Islet of Langerhans (tissue), 1 donor: ENCODE measurements at regions not wholly inside any gene's neighbourhood (a gene's known extent, or its start where the extent isn't known, plus 50 kb on each side); places are given as distances from the start of the nearest gene placed in this dataset.

Experiments used
- FAIRE-seq: peaks from one replicate; lab custom pipeline; 2011; peaks lifted over from hg19 to GRCh38; lab: Jason Lieb, UNC

DNA sequence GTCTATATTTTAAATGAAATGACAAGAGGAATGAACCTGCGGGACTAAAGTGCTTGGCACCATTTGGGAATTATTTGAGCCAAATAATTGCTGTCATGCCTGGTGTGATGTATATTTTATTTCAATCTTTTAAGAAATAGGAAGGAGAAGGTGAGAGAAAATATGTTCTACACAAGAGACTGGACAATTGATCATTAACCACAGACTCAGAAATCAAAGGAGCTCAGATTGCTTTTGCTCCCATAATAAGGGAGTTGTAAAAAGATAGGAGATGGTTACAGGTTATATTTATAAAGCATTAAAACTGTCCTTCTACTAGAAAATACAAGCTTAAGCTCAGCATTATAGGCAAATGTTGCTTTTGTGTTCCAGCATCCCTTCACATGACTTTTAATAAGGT lies 515.2 kb upstream of the SULF2 start:
- FAIRE-seq = no peak

- peak; percentile 60 for FAIRE-seq
Measured at GRCh38 chr20:48298851-48299484, 513.7 kb upstream of the SULF2 start.

GRCh38 chr20:48298433-48298832 lies 513.2 kb upstream of the SULF2 start:
- FAIRE-seq = no peak

DNA sequence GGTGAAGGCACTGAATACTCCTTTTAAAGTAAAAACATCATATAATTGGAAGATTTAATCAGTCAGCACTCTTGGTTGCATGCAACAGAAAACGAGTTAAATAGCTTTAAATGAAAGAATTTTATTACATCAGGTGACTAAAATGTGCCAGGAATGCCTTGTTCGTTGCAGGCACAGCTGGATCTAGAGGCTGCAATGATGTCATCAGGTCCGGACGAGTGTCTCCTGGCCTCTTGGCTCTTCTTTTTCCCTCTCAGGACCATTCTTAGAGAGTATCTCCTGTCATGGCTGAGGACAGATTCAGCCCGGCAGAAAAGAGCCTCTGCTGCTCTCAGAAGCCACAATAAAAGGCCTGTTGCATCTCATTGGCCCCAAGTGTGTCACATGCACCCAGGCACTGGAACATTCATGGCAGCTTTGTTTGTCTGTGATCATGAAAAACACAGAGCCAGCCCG lies 510.7 kb upstream of the SULF2 start:
- FAIRE-seq = no peak

GRCh38 chr20:48295445-48295903 lies 510.2 kb upstream of the SULF2 start:
- no peak for FAIRE-seq

GRCh38 chr20:48294942-48295341 lies 509.7 kb upstream of the SULF2 start:
- no peak for FAIRE-seq

- FAIRE-seq = no peak
Measured at GRCh38 chr20:48294196-48294595, 508.9 kb upstream of the SULF2 start.

DNA sequence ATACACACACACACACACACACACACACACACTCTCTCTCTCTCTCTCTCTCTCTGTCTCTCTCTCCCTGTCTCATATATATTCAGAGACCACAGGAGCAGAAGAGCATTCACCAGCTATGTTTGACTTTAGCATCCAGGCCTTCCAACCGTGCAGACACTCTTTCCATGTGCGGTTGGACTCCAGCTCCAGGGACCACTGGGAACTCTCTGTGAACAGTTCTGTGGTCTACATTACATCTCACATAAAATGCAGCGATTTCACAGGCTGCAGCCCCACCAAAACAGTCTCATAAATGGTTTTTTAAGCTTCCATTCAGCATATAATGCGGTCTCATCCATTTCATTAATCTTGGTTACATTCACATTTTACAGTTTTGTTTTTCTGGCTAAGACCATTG lies 508.4 kb upstream of the SULF2 start:
- no peak for FAIRE-seq

- no peak for FAIRE-seq
Measured at GRCh38 chr20:48292806-48293205, 507.5 kb upstream of the SULF2 start.

DNA sequence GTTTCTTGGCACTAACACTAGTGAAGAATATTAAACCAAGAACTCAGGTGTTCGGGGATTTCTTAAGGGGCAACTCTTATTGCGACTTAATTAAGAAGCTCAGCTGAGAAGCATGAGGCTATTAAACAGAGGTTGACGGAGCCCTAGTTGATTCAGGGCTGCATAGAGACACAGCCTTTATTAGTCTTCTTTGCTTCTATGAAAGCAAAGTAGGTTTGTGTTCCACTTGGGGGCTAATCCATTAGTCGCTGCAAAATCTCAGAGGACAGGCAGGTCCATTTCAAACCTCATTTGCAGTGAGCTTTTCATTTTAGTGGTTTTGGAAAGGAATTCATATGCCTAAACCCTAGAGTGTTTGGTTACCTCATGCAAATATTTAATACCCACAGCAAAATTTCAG lies 506.6 kb upstream of the SULF2 start:
- no peak for FAIRE-seq

DNA sequence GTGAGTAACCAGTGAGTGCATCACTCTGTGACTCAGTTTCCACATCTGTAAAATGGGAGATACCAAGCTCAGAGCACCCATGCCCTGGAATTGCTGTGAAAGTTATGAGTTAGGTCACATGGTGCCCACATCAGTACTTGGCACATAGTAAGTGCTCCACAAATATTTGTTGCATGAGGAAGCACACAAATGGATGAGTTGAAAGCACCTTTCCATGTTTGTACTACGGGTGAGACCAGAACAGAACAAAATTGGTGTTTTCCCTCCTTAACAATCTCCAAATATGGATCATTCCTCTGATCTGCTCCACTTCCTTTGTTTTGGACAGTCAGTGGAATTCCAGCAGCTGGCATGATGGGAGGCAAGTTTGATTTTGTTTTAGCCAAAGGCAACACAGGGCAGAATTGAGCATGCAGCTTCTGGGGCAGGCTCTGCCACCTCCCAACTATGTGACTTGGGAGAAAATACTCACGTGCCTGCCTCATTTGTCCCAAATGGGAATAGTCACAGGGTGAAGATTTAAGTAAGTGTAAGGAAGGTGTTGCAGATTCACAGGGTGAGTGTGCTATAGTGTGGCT lies 503.7 kb upstream of the SULF2 start:
- FAIRE-seq = no peak

DNA sequence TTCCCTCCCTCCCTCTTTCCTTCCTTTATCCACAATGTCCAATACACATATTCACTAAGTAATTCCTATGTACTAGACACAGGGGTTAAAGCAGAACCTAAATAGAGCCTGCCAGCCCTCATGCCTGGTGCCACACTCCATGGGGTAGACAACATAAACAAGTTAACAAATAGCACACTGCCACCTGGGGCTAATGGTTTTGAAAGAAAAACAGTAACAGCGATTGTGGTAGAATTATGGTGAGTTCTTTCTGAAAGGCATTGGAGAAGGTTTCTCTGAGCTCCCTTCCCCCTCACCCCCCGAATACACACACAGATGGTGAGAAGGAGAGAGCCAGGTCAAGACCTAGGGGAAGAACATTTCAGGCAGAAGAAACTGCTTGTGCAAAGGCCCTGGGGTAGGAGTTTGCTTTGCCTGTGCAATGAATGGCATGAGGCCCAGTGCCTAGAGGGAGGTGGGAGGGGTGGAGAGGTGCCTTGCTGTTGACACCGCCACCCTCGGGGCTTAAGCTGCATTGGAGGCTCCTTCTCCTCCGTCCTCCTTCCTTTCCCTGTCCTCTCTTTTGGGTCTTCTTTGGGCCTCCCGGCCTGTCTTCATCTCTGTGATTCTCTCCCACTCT lies 502.4 kb upstream of the SULF2 start:
- no peak for FAIRE-seq

- FAIRE-seq = no peak
Measured at GRCh38 chr20:48287021-48287494, 501.8 kb upstream of the SULF2 start.

- FAIRE-seq = no peak
Measured at GRCh38 chr20:48286601-48287000, 501.3 kb upstream of the SULF2 start.

- no peak for FAIRE-seq
Measured at GRCh38 chr20:48285656-48286055, 500.4 kb upstream of the SULF2 start.

- FAIRE-seq = no peak
Measured at GRCh38 chr20:48284837-48285236, 499.6 kb upstream of the SULF2 start.

- FAIRE-seq = no peak
Measured at GRCh38 chr20:48284315-48284714, 499.0 kb upstream of the SULF2 start.

DNA sequence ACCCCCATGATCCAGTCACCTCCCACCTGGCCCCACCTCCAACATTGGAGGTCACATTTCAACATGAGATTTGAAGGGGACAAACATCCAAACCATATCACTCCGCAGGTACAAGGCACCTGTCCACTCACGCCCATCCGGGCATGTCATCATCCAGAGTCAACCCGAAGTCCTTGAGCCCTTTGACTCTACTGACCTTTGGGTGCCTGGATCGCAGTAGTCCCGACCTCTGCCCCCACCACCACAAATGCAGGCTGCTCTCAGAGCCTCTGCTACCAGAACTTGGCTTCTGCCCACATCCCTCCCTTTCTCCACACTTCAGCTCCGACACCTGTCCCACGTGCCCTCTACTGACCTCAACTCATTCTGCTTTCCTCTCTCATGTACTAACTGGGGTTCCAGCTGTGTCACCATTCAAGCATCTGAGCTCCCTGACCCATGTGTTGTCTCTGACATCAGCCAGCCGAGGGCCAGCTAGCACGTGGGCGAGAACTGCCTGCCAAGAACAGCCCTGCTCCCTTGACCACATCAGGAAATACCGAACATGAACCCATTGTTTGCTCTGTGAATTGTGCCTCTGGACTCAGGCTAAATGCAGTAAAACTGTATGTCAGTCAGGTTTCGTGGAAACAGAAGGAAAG lies 498.3 kb upstream of the SULF2 start:
- no peak for FAIRE-seq

DNA sequence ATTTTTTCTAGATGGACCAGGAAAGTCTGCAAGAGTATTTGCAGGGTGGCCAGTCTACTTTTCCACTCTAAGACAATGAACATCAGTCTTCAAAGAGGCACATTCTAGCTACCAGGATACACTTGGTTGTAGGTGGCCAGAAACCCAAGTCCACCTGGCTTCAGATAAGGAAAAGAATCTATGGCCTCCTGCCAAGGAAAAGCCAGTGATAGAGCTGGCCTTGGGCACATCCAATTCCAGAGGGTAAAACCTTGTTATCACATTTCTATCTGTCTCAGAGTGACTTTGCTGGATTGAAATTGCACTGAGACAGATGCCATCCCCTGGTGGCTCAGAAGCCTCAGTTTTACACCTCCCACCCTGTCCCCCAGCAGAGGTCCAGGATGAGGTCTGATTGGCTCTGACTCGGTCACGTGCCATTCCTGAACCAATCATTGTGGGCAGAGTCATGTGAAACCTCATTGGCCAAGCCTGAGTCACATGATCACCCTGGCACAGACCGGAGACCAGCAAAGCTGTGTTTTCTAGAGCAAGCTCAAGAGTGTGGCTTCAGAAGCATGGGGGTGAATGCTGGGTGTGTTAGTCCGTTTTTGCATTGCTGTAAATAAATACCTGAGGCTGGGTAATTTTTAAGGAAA lies 497.4 kb upstream of the SULF2 start:
- no peak for FAIRE-seq

GRCh38 chr20:48281501-48281900 lies 496.2 kb upstream of the SULF2 start:
- FAIRE-seq = no peak

- FAIRE-seq = no peak
Measured at GRCh38 chr20:48278961-48279481, 493.7 kb upstream of the SULF2 start.

GRCh38 chr20:48277266-48277665 lies 492.0 kb upstream of the SULF2 start:
- FAIRE-seq = no peak

- no peak for FAIRE-seq
Measured at GRCh38 chr20:48276021-48276342, 490.7 kb upstream of the SULF2 start.
